Smooth muscle cell (in vitro differentiated cells): ENCODE measurements at regions not wholly inside any gene's neighbourhood (a gene's known extent, or its start where the extent isn't known, plus 50 kb on each side); places are given as distances from the start of the nearest gene placed in this dataset.

Experiments
- DNase-seq: peaks from one replicate; lab custom pipeline; 2025; ENCODE audit not compliant: unreplicated experiment; lab: John Stamatoyannopoulos, UW
- H2AFZ ChIP-seq: fragments of 200-600 bp; sonication (generic); 2 replicates; pipeline ENCODE4 v1.6.0; 2016; ENCODE audit warnings: antibody characterized with exemption, low read depth, mild to moderate bottlenecking
- H3F3A ChIP-seq: fragments of 200-600 bp; sonication (generic); 2 replicates; pipeline ENCODE4 v1.6.0; 2017; ENCODE audit warnings: antibody characterized with exemption, low read depth
- H3K27ac ChIP-seq: fragments of 200-600 bp; sonication (generic); 2 replicates; pipeline ENCODE4 v1.5.1; 2016; ENCODE audit warnings: low read depth, mild to moderate bottlenecking
- H3K27me3 ChIP-seq: fragments of 200-600 bp; sonication (generic); 2 replicates; pipeline ENCODE4 v1.6.1; 2016; ENCODE audit warnings: low read depth, mild to moderate bottlenecking
- H3K36me3 ChIP-seq: fragments of 200-600 bp; sonication (generic); 2 replicates; pipeline ENCODE4 v1.5.1; 2016; ENCODE audit warnings: low read depth
- H3K4me1 ChIP-seq: fragments of 200-600 bp; sonication (generic); 2 replicates; pipeline ENCODE4 v1.5.1; 2016; ENCODE audit warnings: low read depth
- H3K4me2 ChIP-seq: fragments of 200-600 bp; sonication (generic); 2 replicates; pipeline ENCODE4 v1.6.0; 2016; ENCODE audit warnings: mild to moderate bottlenecking
- H3K4me3 ChIP-seq: fragments of 200-600 bp; sonication (generic); 2 replicates; pipeline ENCODE4 v1.5.1; 2016; ENCODE audit warnings: mild to moderate bottlenecking
- H3K79me2 ChIP-seq: fragments of 200-600 bp; sonication (generic); 2 replicates; pipeline ENCODE4 v1.6.0; 2016; ENCODE audit warnings: low read depth, mild to moderate bottlenecking
- H3K9ac ChIP-seq: fragments of 200-600 bp; sonication (generic); 2 replicates; pipeline ENCODE4 v1.6.0; 2016; ENCODE audit warnings: low read depth
- H3K9me3 ChIP-seq: fragments of 200-600 bp; sonication (generic); replicated peaks from 2 replicates; pipeline ENCODE4 v1.5.1; 2016; ENCODE audit warnings: low read depth
- H4K20me1 ChIP-seq: fragments of 200-600 bp; sonication (generic); 2 replicates; pipeline ENCODE4 v1.6.0; 2016; ENCODE audit warnings: low read depth
- CTCF ChIP-seq: fragments of 200-600 bp; sonication (generic); IDR thresholded peaks from 2 replicates; pipeline ENCODE4 v1.5.1; 2017; ENCODE audit warnings: borderline replicate concordance, mild to moderate bottlenecking, antibody characterized with exemption; ENCODE audit not compliant: insufficient read depth, poor library complexity, severe bottlenecking
- WGBS: methylation state at CpG from one replicate; pipeline ENCODE4 v1.1.7; 2016; ENCODE audit warnings: low lambda C conversion rate; 5-methylcytosine and 5-hydroxymethylcytosine counted together

GRCh38 chr11:134850566-134850965, 438.5 kb upstream of the B3GAT1 start:
- H3K4me1 ChIP-seq: no peaks in the 10 kb centered on the region
- no peak for DNase-seq
- H3K27ac ChIP-seq: no peak overlapping the region
- H3K9ac ChIP-seq: no peak overlapping the region
- H3K36me3 ChIP-seq: no peaks in the 10 kb centered on the region
- no peak for TF ChIP-seq CTCF
- H3F3A ChIP-seq: no peaks in the 10 kb centered on the region
- H3K27me3 ChIP-seq: no peaks in the 10 kb centered on the region
- H2AFZ ChIP-seq: no peak overlapping the region
- H3K4me2 ChIP-seq: no peak overlapping the region
- H3K9me3 ChIP-seq: no peaks in the 10 kb centered on the region
- WGBS: 90% methylated on average over 2 of the region's 2 CpGs
- H4K20me1 ChIP-seq: no peaks in the 10 kb centered on the region
- H3K4me3 ChIP-seq: no peak overlapping the region
- no peaks in the 10 kb centered on the region for H3K79me2 ChIP-seq

GRCh38 chr11:134849833-134850232, 437.8 kb upstream of the B3GAT1 start:
- H3K27me3 ChIP-seq: no peaks in the 10 kb centered on the region
- H2AFZ ChIP-seq: no peak overlapping the region
- H3K79me2 ChIP-seq: no peaks in the 10 kb centered on the region
- H3F3A ChIP-seq: no peaks in the 10 kb centered on the region
- no peak for TF ChIP-seq CTCF
- H3K4me2 ChIP-seq: no peak overlapping the region
- H4K20me1 ChIP-seq: no peaks in the 10 kb centered on the region
- H3K27ac ChIP-seq: no peak overlapping the region
- 87% methylated on average over 3 of the region's 3 CpGs for WGBS
- no peak overlapping the region for H3K9ac ChIP-seq
- no peak overlapping the region for H3K4me3 ChIP-seq
- DNase-seq: no peak
- no peaks in the 10 kb centered on the region for H3K4me1 ChIP-seq
- H3K36me3 ChIP-seq: no peaks in the 10 kb centered on the region
- no peaks in the 10 kb centered on the region for H3K9me3 ChIP-seq

GRCh38 chr11:134847083-134847715, 435.2 kb upstream of the B3GAT1 start:
- 86% methylated on average over 15 of the region's 17 CpGs for WGBS
- no peaks in the 10 kb centered on the region for H4K20me1 ChIP-seq
- no peak for DNase-seq
- H3K9me3 ChIP-seq: no peaks in the 10 kb centered on the region
- no peak for TF ChIP-seq CTCF
- no peaks in the 10 kb centered on the region for H3F3A ChIP-seq
- no peak overlapping the region for H3K9ac ChIP-seq
- no peaks in the 10 kb centered on the region for H3K79me2 ChIP-seq
- H3K36me3 ChIP-seq: no peaks in the 10 kb centered on the region
- H3K27me3 ChIP-seq: no peaks in the 10 kb centered on the region
- no peaks in the 10 kb centered on the region for H3K4me1 ChIP-seq
- no peak overlapping the region for H3K4me2 ChIP-seq
- H3K4me3 ChIP-seq: no peak overlapping the region
- H3K27ac ChIP-seq: no peak overlapping the region
- H2AFZ ChIP-seq: no peak overlapping the region

- TF ChIP-seq CTCF: no peak
- Histone ChIP-seq H2AFZ (no peak overlapping the region), H3K4me2 (no peak overlapping the region), H3K4me1 (no peaks in the 10 kb centered on the region), H3K27me3 (peaks cover 5% of the 10 kb centered on the region), H4K20me1 (no peaks in the 10 kb centered on the region), H3K27ac (no peak overlapping the region), H3K36me3 (no peaks in the 10 kb centered on the region), H3K79me2 (no peaks in the 10 kb centered on the region), H3K9me3 (no peaks in the 10 kb centered on the region), H3K9ac (no peak overlapping the region), H3K4me3 (no peak overlapping the region), H3F3A (no peaks in the 10 kb centered on the region)
- DNase-seq: no peak
- 82% methylated on average over 11 of the region's 11 CpGs for WGBS
Measured at GRCh38 chr11:134846328-134847082, 434.5 kb upstream of the B3GAT1 start.
